Fibroblast of the aortic adventitia (primary cell): ENCODE measurements at regions not wholly inside any gene's neighbourhood (a gene's known extent, or its start where the extent isn't known, plus 50 kb on each side); places are given as distances from the start of the nearest gene placed in this dataset.

Experiments
- DNase-seq: peaks from one replicate; pipeline ENCODE4 v3.0.0-alpha.2; 2010; ENCODE audit warnings: low read depth
- H3K4me3 ChIP-seq: 2 replicates; pipeline ENCODE4 v1.5.1; 2011; ENCODE audit warnings: low read depth, mild to moderate bottlenecking, control low read depth, low read length, moderate library complexity
- TF ChIP-seq, protein P1 (sequence below): IDR thresholded peaks from 2 replicates; pipeline ENCODE4 v1.5.1; 2011; ENCODE audit warnings: mild to moderate bottlenecking, low read length, control low read depth, inconsistent platforms; ENCODE audit not compliant: insufficient read depth

DNA sequence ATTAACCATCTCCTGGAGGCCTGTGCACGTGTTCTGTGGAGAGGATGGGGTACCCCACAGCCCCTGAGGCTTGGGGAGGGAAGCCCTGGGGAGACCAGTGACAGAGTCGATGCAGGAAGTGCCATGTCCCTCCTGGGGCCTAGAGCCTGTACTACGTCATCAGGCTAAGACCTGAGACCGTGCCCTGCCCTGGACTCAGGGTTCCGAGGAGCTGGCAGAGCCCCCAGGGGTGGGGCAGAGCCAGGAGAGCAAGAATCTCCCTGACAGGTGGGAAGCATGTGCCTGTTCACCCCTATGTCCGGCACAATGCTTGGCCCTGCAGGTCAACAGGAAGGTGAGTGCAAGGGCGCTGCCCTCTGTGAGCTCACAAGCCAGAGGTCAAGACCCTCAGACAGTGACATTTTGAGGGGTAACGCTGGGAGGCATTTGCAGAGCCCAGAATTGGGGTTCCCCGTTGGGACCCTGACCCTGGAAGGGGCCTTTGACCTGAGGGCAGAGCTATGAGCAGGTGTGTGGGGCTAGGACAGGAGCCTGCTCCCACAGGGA, 781.6 kb downstream of the BRD1 start:
- no peak for DNase-seq
- TF ChIP-seq, protein P1, sequence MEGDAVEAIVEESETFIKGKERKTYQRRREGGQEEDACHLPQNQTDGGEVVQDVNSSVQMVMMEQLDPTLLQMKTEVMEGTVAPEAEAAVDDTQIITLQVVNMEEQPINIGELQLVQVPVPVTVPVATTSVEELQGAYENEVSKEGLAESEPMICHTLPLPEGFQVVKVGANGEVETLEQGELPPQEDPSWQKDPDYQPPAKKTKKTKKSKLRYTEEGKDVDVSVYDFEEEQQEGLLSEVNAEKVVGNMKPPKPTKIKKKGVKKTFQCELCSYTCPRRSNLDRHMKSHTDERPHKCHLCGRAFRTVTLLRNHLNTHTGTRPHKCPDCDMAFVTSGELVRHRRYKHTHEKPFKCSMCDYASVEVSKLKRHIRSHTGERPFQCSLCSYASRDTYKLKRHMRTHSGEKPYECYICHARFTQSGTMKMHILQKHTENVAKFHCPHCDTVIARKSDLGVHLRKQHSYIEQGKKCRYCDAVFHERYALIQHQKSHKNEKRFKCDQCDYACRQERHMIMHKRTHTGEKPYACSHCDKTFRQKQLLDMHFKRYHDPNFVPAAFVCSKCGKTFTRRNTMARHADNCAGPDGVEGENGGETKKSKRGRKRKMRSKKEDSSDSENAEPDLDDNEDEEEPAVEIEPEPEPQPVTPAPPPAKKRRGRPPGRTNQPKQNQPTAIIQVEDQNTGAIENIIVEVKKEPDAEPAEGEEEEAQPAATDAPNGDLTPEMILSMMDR, result no peak
- H3K4me3 ChIP-seq, result no peak overlapping the region

DNA sequence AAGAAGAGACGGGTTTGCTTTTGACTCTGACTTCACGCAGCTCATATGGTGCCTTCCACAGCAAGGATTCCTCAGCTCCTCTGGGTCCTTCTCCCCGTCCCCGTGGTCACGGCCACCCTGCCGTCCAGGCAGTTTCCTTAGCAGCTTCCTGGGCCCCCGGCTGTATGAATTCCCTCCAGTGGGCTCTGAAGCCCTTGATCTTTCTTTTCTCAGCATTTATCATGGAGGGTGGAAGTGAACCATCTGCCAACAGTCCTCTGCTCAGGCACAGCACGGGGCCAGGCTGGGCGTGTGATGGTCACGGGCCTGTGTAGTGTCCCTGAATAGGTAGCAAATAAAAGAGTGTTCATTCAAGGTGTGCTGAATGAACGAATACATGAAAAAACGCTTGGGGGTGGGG, 782.4 kb downstream of the BRD1 start:
- TF ChIP-seq, protein P1, result no peak
- no peak overlapping the region for H3K4me3 ChIP-seq
- DNase-seq, result no peak

DNA sequence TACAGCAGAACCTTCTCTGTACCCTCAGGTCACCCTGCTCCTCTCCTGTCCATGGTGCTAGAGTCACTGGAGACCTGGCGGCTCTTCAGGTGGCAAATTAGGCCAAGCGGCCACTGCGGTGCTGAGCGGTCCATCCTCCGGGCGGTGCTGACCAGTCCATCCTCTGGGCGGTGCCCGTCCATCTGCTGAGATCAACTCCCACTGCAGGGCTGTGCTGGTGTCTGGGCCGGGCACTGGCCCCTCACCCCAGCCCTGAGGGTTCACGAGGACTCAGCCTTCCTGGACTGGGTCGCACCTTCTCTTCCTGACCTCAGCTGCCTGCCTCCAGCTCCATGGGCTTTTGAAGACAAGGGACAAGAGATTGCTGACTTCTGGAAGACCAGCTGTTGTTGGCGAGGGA, 782.9 kb downstream of the BRD1 start:
- no peak overlapping the region for H3K4me3 ChIP-seq
- TF ChIP-seq, protein P1, result no peak
- DNase-seq, result no peak

DNA sequence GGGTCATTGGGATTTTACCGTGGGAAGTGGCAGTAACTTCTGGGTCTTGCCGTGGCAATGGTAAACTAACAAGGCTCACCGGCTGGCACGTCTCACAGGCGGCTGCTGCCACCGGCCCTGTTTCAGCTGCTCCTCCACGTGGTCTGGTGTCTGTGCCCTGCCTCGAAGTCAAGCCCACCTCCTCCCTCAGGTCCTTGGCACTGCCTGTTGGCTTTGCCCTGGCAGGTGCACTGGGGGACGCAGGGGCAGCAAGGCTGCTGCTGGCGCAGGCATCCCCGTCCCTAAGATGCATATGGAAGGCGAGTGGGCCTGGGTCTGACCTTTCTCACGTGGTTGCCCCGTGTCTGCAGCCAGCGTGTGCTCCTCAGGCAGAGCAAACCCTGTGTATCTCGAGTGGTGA, 783.6 kb downstream of the BRD1 start:
- no peak overlapping the region for H3K4me3 ChIP-seq
- TF ChIP-seq, protein P1, result no peak
- DNase-seq, result no peak

DNA sequence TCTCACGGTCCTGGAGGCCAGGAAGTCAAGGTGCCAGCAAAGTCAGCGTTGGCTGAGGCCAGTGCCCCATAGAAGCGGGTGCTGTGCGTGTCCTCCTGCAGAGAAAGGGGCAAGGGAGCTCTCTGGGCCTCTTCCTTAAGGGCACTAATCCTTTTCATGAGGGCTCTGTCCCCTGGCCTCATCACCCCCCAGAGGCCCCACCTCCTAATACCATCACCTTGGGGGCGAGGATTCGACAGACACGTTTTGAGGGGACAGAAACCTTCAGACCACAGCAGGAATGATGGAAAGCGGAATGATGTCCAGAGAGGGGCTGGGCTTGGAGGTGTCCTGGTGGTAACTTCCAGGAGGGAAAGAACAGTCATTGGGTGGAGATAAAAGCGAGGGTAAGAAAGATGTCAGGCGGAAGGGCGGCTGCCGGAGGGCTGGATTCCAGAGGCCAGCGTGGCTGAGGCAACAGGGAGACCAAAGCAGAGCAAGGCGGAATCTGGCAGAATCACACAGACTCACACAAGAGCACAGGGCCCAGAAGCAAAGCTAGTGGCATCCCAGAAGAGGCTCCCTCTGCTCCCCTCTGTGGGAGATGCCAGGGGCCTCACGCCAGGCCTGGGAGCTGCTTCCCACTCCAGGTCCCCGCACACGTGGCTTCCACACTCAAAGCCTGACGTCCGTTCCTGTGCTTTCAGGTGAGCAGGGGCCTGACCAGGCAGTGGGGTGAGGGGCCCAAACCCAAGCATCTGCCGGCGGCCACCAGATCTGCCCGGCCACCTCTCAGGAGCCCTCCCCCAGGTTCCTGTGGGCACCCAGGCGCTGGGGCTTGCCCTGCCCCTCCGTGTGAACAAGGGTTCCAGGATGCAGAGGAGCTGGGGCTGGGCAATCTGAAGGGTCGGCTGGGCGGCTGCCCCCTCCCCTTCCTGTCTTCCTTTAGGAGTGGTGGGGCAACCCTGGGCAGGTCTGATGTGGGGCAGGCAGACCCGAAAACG, 784.5 kb downstream of the BRD1 start:
- DNase-seq, result no peak
- H3K4me3 ChIP-seq, result no peak overlapping the region
- TF ChIP-seq, protein P1, result no peak

DNA sequence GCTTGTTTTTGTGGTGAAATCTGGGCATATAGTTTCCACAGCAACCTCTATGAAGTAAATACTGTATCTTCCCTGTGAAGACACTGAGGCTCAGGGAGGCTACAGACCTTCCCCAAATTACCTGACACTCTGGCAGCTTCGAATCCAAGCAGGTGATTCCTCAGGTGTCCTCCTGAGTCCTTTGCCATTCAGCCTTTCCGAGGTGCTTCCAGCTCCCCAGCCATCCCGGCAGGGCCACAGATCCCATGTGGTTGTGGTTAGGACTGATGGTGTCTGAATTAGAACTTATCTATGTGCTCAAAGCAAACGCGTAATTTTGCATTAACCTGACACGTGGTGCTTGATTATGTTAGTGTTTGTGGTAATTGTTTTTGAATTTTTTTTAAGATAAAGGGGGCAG, 785.6 kb downstream of the BRD1 start:
- TF ChIP-seq, protein P1, result no peak

More for the DNA sequence above, 785.6 kb downstream of the BRD1 start:
- DNase-seq, result no peak
- no peak overlapping the region for H3K4me3 ChIP-seq
